IPS-NIHi7 (cell line): ENCODE measurements at regions not wholly inside any gene's neighbourhood (a gene's known extent, or its start where the extent isn't known, plus 50 kb on each side); places are given as distances from the start of the nearest gene placed in this dataset.
"Not testable (repeated sequence)": the region's sequence is repeated elsewhere in the genome, so short reads cannot be mapped to it uniquely, and the experiment has no call there.

Source experiments
- DNase-seq: peaks from one replicate; pipeline ENCODE4 v3.0.0; 2012; ENCODE audit warnings: mixed read lengths; ENCODE audit errors: extremely low spot score

GRCh38 chr20:57097245-57097915 lies 169.1 kb downstream of the BMP7 start:
- no peak for DNase-seq

- no peak for DNase-seq
These were observed 164.3 kb downstream of the BMP7 start for GRCh38 chr20:57102160-57102559.

- no peak for DNase-seq
These were observed 163.9 kb downstream of the BMP7 start for GRCh38 chr20:57102566-57102965.

- DNase-seq = no peak
These were observed 163.2 kb downstream of the BMP7 start for GRCh38 chr20:57103146-57103800.

- DNase-seq = no peak
These were observed 162.3 kb downstream of the BMP7 start for GRCh38 chr20:57104113-57104512.

- no peak for DNase-seq
These were observed 161.7 kb downstream of the BMP7 start for GRCh38 chr20:57104651-57105204.

- peak; percentile 67 for DNase-seq
These were observed 160.3 kb downstream of the BMP7 start for GRCh38 chr20:57106030-57106682.

GRCh38 chr20:57106692-57107091 lies 159.7 kb downstream of the BMP7 start:
- DNase-seq = no peak

GRCh38 chr20:57107208-57107607 lies 159.2 kb downstream of the BMP7 start:
- DNase-seq = no peak

- DNase-seq = no peak
These were observed 158.2 kb downstream of the BMP7 start for GRCh38 chr20:57108218-57108617.

GRCh38 chr20:57108742-57109570 lies 157.5 kb downstream of the BMP7 start:
- DNase-seq = peak; percentile 38

GRCh38 chr20:57109571-57109953 lies 156.9 kb downstream of the BMP7 start:
- DNase-seq = no peak

- not testable (repeated sequence) for DNase-seq
These were observed 156.1 kb downstream of the BMP7 start for GRCh38 chr20:57110121-57111027.

- DNase-seq = no peak
These were observed 155.4 kb downstream of the BMP7 start for GRCh38 chr20:57111028-57111373.

GRCh38 chr20:57112448-57112847 lies 154.0 kb downstream of the BMP7 start:
- DNase-seq = no peak

GRCh38 chr20:57114290-57115005 lies 152.0 kb downstream of the BMP7 start:
- no peak for DNase-seq

- peak; percentile 32 for DNase-seq
These were observed 149.1 kb downstream of the BMP7 start for GRCh38 chr20:57117296-57117695.

GRCh38 chr20:57118107-57118769 lies 148.2 kb downstream of the BMP7 start:
- peak; percentile 48 for DNase-seq
